CD4-positive, alpha-beta T cell (primary cell): ENCODE measurements at regions not wholly inside any gene's neighbourhood (a gene's known extent, or its start where the extent isn't known, plus 50 kb on each side); places are given as distances from the start of the nearest gene placed in this dataset.

Experiments used
- ATAC-seq: fragments of 200-7000 bp; cut with Tn5 transposase; one replicate; pipeline ENCODE4 v1.10.0; 2022; ENCODE audit warnings: mild to moderate bottlenecking; ENCODE audit not compliant: poor library complexity
- CTCF ChIA-PET: fragments of 350-600 bp; sonication (Branson Sonifier 250); formaldehyde crosslinking; loops from one replicate; lab custom pipeline; 2021; ENCODE audit warnings: antibody characterized with exemption, inconsistent platforms; lab: Charles Lee
- POLR2A ChIA-PET: fragments of 350-600 bp; sonication (Branson Sonifier 250); formaldehyde crosslinking; loops from one replicate; lab custom pipeline; 2021; ENCODE audit warnings: antibody characterized with exemption, inconsistent platforms; lab: Charles Lee
- DNase-seq, 14 experiments: peaks; one replicate each; pipeline ENCODE4 v3.0.0-alpha.2; 2013 to 2020; ENCODE audit warnings: mixed read lengths in 2 of 14
- H3K27ac ChIP-seq, 2 donors: one replicate each; pipeline versions ENCODE4 v1.5.1 to v1.7.0; 2013; ENCODE audit warnings: low read length in 2 of 2, low read depth in 1 of 2, mild to moderate bottlenecking in 1 of 2
- H3K27me3 ChIP-seq, 2 experiments: 1 replicate in 1 of 2; 2 replicates in 1 of 2; pipeline versions ENCODE4 v1.6.1 to v1.7.0; 2013; ENCODE audit warnings: low read length in 2 of 2, control low read depth in 1 of 2, mild to moderate bottlenecking in 1 of 2, moderate library complexity in 1 of 2; ENCODE audit not compliant: insufficient read depth in 2 of 2, control insufficient read depth in 1 of 2
- H3K36me3 ChIP-seq: one replicate; pipeline ENCODE4 v1.6.1; 2013; ENCODE audit warnings: low read length, control low read depth; ENCODE audit not compliant: insufficient read depth
- H3K4me1 ChIP-seq: one replicate; pipeline ENCODE4 v1.6.1; 2013; ENCODE audit warnings: low read length, control low read depth; ENCODE audit not compliant: insufficient read depth
- H3K4me3 ChIP-seq: one replicate; pipeline ENCODE4 v1.5.1; 2013; ENCODE audit warnings: mild to moderate bottlenecking, low read length, moderate library complexity
- H3K9me3 ChIP-seq, 2 experiments: 1 replicate in 1 of 2; 2 replicates in 1 of 2; pipeline versions ENCODE4 v1.6.1 to v1.7.0; 2013; ENCODE audit warnings: low read length in 2 of 2, mild to moderate bottlenecking in 2 of 2, control low read depth in 1 of 2, moderate library complexity in 1 of 2; ENCODE audit not compliant: control insufficient read depth in 1 of 2, insufficient read depth in 1 of 2
- H3K27ac Mint-ChIP-seq: one replicate; pipeline ENCODE4 v1.8.0; 2020; ENCODE audit warnings: mixed read lengths
- H3K27me3 Mint-ChIP-seq: one replicate; pipeline ENCODE4 v1.8.0; 2021; ENCODE audit warnings: mixed read lengths
- H3K36me3 Mint-ChIP-seq: one replicate; pipeline ENCODE4 v1.8.0; 2021; ENCODE audit warnings: low read depth, mixed read lengths
- H3K4me1 Mint-ChIP-seq: one replicate; pipeline ENCODE4 v1.8.0; 2021; ENCODE audit warnings: low read depth, mixed read lengths
- H3K4me3 Mint-ChIP-seq: one replicate; pipeline ENCODE4 v1.8.0; 2020; ENCODE audit warnings: mild to moderate bottlenecking, mixed read lengths
- H3K9me3 Mint-ChIP-seq: one replicate; pipeline ENCODE4 v1.8.0; 2020; ENCODE audit warnings: mixed read lengths
- CTCF ChIP-seq: fragments of 200-600 bp; IDR thresholded peaks from one replicate; pipeline ENCODE4 v1.8.0; 2022; ENCODE audit warnings: antibody characterized with exemption, mild to moderate bottlenecking
- intact Hi-C, 2 experiments: fragments of 100-400 bp; cut with DNase I in 1 of 2; cut with micrococcal nuclease in 1 of 2; formaldehyde crosslinking; loops; one replicate each; pipeline versions ENCODE4 v1.15.1 to v1.9.0; 2023 to 2025; cut with DNase I, micrococcal nuclease

DNA sequence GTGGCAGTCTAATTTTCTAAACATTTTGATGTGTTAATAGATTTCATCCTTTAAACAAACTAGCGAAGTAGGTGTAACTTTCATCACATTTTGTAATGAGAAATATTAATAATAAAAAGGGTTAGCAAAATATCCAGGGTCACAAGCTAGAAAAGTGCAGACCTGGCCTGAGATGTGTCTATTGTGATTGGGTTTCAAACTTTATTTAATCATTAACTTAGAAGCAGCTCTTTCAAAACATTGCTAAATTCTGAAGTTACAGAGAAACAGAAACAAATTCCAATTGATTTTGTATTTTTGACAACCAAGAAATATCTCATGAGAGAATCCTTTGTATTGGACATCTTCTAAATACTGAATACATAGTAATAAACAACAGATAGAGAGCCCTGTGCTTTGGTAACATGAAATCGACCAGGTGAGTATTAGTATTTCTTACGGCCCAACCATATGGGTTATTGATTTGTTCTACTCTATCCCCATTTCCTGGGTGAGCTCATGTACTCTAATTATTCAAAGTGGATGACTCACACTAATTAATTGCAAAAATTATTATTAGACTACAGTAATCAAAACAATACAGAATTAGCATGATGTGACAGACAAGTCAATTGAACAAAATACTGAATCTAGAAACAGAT, 1093.8 kb upstream of the AGA start:
- H3K9me3 ChIP-seq, result peaks cover 0 to 2% of the 10 kb centered on the region in 2 experiments
- Mint-ChIP-seq H3K27me3 (no peaks in the 10 kb centered on the region), H3K27ac (no peak overlapping the region), H3K36me3 (no peaks in the 10 kb centered on the region), H3K4me1 (no peaks in the 10 kb centered on the region), H3K4me3 (no peak overlapping the region), H3K9me3 (peaks cover 5% of the 10 kb centered on the region)
- intact Hi-C loops, result no loop called here
- ATAC-seq (no peak), DNase-seq (no peak)
- H3K4me3 ChIP-seq, result no peak overlapping the region
- H3K4me1 ChIP-seq, result no peaks in the 10 kb centered on the region
- no peaks in the 10 kb centered on the region for H3K27me3 ChIP-seq
- H3K27ac ChIP-seq, result no peak overlapping the region
- TF ChIP-seq CTCF, result no peak
- H3K36me3 ChIP-seq, result no peaks in the 10 kb centered on the region
- POLR2A ChIA-PET, result no interaction called here
- CTCF ChIA-PET, result no interaction called here

DNA sequence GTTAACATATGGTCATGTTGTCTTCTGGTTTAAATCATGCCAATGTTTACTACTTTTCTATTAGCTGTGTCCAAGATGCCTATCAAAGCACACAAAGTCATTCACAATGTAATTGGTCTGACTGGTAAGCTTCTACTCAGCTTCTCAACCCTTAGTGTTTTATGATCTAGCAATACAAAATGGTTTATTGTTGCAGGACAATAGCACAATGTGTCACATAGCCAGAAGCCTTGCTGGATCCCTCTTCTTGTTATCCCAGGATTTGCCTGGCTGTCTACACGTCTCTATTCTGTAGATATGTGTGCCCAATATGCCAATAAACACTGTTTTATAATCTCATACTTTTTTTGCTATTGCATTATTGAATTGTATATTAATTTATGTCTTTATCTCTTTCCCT, 1111.0 kb upstream of the AGA start:
- no peak for TF ChIP-seq CTCF
- Histone ChIP-seq H3K4me1 (no peaks in the 10 kb centered on the region), H3K27me3 (no peaks in the 10 kb centered on the region), H3K36me3 (no peaks in the 10 kb centered on the region), H3K27ac (no peak overlapping the region), H3K4me3 (no peak overlapping the region), H3K9me3 (no peaks in the 10 kb centered on the region)
- CTCF ChIA-PET, result no interaction called here
- Mint-ChIP-seq H3K4me3 (no peak overlapping the region), H3K4me1 (no peaks in the 10 kb centered on the region), H3K27me3 (no peaks in the 10 kb centered on the region), H3K9me3 (peaks cover 3% of the 10 kb centered on the region), H3K27ac (no peak overlapping the region), H3K36me3 (no peaks in the 10 kb centered on the region)
- no peak for DNase-seq
- intact Hi-C loops, result no loop called here
- no peak for ATAC-seq
- POLR2A ChIA-PET, result no interaction called here

GRCh38 chr4:178554352-178554751, 1112.1 kb upstream of the AGA start:
- CTCF ChIA-PET, result no interaction called here

More at GRCh38 chr4:178554352-178554751, 1112.1 kb upstream of the AGA start:
- no peaks in the 10 kb centered on the region for H3K4me1 Mint-ChIP-seq
- no peak for ATAC-seq
- POLR2A ChIA-PET, result no interaction called here
- H3K4me3 Mint-ChIP-seq, result no peak overlapping the region
- intact Hi-C loops, result no loop called here
- Histone ChIP-seq H3K9me3 (no peaks in the 10 kb centered on the region), H3K36me3 (no peaks in the 10 kb centered on the region), H3K27me3 (no peaks in the 10 kb centered on the region), H3K4me1 (no peaks in the 10 kb centered on the region), H3K4me3 (no peak overlapping the region), H3K27ac (no peak overlapping the region)
- H3K9me3 Mint-ChIP-seq, result peaks cover 3% of the 10 kb centered on the region
- TF ChIP-seq CTCF, result no peak
- H3K36me3 Mint-ChIP-seq, result no peaks in the 10 kb centered on the region
- no peak for DNase-seq
- no peaks in the 10 kb centered on the region for H3K27me3 Mint-ChIP-seq
- no peak overlapping the region for H3K27ac Mint-ChIP-seq
